Colon (tissue), 2 donors: ENCODE measurements at regions not wholly inside any gene's neighbourhood (a gene's known extent, or its start where the extent isn't known, plus 50 kb on each side); places are given as distances from the start of the nearest gene placed in this dataset.

ENCODE experiments used
- FAIRE-seq: peaks from 2 replicates; lab custom pipeline; 2012; peaks lifted over from hg19 to GRCh38; lab: Jason Lieb, UNC
- donor health status: control.
- donor health status: control.

DNA sequence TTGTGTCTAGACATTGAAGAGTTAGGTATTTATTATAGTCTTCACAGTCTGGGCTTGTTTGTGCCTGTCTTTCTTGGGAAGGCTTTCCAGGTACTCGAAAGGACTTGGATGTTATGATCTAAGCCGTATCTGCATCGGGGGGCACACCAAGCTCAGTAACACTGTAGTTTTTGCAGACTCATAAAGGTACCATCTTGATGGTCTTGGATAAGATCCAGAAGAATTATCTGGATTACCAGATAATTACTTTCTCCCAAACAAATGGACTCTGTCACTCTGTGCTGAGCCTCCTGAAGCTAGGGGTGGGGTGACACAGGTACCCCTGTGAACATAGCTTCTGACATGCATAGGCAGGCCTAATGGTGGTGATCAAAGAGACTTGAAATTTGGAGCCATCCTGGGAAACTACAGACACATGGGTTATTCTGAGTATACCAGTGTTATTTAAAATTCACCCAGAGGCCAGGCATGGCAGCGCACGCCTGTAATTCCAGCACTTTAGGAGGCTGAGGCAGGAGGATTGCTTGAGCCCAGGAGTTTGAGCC is 238.6 kb upstream of the TPM1 start:
- no peak for FAIRE-seq

GRCh38 chr15:62805502-62805901 is 237.0 kb upstream of the TPM1 start:
- FAIRE-seq = no peak

DNA sequence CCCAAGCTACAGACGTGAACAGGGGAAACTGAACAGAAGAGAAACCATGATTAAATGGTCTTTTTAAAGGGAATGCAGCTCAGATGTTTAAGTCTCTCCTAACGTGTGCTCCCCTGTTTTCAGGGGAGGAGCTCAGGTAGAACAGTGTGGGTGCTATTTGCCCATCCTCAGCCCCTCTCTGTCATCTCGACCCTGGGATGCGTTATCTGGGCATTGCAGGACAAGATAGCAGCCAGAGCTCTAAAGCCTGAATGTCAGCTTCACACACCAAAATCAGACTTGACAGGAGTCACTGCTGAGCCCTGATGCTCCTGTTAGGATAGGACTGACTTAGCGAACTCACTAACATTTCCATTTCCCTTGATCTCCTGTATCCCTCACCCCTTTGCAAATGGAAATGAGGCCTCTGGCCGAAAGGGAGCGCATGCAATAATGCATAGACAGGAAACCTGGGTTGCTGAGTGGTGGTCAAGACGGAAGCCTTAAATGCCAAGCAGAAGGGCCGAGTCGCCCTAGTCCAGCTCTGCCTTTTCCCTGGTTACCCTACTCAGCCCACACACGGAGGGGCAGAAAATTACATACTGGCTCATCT is 234.9 kb upstream of the TPM1 start:
- FAIRE-seq = no peak

- FAIRE-seq = no peak
Observed at GRCh38 chr15:62809115-62809967, 233.2 kb upstream of the TPM1 start.

GRCh38 chr15:62809968-62810260 is 232.6 kb upstream of the TPM1 start:
- no peak for FAIRE-seq

GRCh38 chr15:62812515-62812835 is 230.1 kb upstream of the TPM1 start:
- FAIRE-seq = no peak

- no peak for FAIRE-seq
Observed at GRCh38 chr15:62816342-62817069, 226.0 kb upstream of the TPM1 start.

DNA sequence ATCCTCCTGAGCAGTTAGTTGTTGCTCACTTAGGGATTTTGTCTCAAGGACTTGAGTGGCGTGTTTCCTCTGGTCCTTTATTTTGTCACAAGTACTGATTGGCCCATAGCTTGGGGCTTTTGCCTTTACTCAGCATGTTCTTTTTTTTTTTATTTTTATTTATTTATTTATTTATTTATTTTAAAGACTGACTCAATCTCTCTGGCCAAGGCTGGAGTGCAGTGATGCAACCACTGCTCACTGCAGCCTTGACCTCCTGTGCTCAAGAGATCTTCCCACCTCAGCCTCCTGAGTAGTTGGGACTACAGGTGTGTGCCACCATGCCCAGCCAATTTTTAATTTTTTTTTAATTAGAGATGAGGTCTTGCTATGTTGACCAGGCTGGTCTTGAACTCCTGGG is 223.9 kb upstream of the TPM1 start:
- no peak for FAIRE-seq

DNA sequence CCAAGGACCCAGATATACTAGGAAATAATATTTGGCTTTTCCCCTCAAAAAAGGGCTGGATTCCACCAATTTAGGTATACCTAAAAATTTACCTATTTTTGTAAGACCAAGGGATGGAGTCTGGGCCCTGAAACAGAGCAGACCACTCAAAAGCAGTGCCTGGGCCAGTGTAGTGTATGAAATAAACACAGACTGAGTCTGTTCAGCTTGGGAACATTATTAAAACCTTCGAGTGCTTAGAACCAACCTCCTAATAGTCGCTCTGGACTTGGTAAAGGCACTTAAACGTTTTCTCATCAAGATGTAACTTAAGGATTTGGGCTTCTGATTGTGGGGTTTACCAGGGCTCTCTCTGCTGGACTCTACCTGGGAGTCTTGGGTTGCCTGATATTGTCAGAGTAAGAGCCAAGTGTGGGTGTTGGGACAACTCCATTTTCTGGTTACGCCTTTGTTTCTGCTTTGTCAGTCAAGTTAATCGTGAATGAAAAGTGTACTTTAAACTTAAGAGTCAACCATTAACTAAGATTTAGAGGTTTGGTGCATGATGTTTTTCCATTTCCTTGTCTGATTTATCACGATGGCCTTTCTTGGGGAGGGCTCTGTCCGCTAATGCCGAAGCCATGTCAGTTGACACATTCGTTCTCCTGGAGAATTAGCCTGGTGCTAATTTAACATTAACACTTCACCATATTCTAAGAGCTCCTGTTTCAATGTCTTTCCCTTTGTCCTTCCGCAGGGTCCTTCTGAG is 221.0 kb upstream of the TPM1 start:
- FAIRE-seq = no peak

DNA sequence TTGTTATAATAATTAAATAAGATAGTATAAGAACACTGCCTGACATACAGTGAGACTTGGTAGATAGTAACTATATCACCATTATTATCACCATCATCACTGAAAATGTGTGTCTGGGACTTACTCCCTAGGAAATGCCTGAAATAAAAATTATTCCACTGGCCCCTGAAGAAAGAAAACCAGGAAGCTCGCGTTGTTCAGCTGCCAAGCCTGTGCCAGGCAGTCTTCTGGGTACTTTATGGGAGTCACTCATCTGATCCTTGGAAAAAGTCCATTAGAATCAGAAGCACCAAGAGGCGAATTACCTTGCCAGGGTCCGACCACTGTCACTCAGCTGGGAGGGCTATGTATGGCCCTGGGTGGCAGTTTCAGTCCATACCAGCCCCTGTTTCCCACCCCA is 220.3 kb upstream of the TPM1 start:
- no peak for FAIRE-seq

DNA sequence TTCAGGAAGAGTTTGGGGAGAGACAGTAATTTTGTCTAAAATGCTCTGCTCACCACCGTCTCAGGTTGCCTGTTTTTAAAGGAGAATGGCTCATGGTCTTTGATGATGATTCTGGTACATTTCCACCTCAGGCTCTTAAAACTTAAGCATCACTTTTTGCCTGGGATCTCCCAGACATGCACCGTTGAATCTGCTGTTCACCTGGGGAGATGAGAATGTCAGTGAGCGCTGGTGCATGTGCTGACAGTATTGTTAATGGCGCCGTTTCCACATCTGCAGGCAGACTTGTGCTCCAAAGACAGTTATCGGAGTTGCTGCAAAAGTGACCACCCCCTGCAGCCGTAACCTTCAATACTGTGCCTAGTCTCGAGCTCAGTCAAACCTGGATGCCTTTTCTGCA is 219.0 kb upstream of the TPM1 start:
- no peak for FAIRE-seq

DNA sequence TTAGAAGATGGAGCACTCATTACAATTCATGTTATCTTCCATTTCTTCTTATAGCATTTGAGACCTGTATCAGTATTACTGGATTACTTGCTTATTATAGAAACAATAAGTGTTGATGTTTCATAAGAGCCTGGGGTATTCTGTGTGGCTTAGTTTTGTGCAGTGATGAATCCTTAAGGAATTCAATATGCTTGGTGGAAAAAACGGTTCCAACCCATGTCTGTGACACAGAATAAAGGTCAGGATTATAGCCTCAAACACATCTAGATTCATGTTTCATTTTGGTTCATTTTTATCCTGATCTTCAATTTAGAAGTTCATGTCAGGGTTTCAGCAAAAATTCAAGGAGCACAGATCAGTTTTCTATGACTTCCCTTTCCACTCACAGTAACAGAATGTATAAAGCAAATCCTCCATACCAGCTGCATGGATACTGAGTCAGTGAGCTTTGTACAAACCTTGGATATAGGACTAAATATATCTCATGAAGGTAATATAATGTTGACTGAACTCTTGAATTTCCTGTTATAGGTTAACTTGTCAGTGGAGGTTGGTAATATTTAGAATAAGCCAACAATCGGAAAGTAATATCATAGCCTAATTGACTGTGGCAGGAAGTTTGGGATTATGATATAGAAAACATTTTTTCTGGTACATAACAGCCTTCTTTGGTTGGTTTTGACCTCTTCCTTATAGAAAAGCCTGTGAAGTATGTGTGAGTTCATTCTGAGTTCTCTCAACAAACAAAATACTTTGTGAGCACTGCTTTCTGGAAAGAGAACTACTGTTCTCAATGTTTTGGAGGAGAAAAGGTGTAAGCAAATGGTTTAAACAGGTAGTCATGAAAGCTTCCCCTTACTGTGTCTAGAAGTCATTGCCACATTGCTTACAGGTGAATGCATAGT is 218.2 kb upstream of the TPM1 start:
- FAIRE-seq = no peak

DNA sequence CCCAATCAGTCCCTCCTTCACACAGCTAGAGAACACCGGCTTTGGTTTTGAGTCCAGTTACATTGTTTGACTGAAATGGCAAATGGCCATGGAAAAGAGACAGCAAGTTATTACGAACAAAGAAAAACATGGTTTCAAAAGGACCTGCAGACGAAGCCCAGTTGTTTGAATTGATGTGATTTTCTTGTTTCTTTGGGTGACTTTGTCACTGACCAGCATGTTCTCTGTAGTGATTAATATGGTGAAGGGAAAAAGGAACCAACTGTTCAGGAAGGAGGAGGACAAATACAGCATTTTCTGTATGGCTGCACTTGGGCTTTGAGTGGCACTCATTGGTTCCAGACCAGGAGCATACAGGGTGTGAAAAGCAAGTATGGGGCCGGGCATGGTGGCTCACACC is 217.4 kb upstream of the TPM1 start:
- FAIRE-seq = no peak

DNA sequence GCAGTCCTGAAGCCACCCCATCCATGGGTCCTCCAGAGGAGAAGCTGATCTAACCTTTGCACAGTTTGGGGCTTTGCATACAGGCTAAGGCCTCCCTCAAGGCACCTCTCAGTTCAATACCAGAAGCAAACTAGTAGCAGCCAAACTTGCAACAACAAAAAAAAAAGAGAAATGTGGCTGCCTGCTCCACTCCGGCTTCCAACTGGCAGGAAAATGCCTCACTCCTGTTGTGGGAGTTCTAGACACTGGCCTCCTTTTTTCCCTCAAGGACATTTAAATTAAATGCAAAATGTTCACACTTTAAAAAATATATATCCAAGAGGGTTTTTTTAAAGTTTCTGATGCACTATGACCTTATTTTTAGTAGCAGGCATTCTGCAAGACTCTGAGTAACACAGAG is 216.0 kb upstream of the TPM1 start:
- no peak for FAIRE-seq

DNA sequence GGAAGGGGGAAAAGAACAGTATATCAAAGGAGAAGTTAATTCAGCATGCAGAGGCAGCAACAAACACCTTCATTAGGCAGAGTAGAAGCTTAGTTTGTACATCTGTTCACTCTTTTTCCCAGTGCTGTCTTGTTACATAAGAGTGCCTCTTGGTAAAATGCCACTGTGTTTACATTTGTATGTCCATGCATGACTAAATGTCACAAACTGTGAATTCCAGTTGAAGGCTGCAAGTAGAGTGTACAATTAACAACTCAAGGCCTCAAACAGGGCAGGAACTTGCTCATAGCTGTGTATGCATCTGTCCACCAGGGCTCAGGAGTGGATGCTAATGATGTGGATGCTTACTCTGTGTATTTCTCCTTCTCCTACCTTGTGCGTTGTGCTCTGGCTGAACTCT is 214.2 kb upstream of the TPM1 start:
- no peak for FAIRE-seq

DNA sequence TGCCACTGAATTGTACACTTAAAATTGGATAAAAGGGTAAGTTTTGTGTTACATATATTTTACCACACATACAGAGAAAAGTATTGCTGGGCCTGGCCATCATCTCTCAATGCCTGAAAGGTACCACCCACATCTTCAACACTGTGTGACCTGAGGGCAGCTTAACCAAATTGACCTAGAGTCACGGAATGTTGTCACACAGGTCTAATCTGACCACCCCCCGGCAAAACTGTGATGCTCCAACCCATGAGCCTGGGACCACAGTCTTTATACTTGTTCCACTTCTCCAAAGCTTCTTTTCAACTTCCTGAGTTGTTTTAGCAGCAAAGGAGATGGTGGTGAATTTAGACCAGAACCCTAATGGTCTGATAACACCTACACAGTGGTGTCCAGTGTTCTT is 210.3 kb upstream of the TPM1 start:
- no peak for FAIRE-seq

DNA sequence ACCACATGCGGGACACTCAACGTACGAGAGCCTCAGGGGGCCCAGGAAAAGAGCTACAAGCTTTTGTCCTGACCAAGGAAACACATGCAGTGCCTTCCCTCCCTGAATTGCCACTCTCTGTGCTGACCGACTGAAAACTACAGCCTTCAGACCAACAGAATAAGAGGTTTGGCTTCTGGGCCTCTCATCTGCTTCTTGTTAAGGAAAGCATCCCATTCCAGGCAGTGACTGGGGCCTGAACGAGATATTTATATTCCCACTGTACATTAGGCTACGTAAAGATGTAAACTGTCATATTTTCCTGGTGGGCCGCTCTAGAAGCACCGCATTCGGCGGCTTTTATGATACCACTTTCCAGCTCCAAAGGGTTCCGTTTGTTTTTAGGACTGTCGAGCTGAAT is 208.9 kb upstream of the TPM1 start:
- FAIRE-seq = no peak

DNA sequence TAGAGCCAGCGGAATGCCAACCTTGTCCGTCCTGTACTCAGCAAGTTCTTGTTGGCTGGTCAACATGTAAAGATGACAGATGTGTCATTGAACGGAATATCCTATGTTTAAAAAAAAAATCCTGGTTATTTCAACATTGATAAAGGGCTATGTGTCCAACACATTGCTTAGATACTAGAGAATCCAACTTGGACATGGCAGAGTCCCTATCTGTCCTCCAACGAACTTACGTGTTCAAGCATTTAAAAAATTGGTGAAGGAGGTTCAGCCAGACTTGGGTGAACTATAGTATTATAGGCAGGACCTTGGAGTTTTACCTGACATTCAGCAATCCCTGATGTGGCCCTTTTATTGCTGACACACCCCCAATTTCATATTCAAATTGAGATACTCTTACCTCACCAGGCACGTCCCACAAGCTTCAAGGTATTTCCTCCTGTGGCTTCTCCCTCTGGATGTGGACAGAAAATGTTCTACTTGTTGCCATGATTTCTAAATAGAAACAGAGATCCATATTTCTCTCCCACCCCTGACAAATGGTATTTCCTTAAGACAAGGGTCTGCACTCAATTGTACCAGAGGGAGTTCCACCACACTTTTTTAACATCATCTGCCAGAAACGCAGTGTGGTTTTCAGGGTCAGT is 207.7 kb upstream of the TPM1 start:
- FAIRE-seq = peak; percentile 43

GRCh38 chr15:62835351-62835750 is 207.2 kb upstream of the TPM1 start:
- no peak for FAIRE-seq

GRCh38 chr15:62835762-62836161 is 206.8 kb upstream of the TPM1 start:
- no peak for FAIRE-seq
